GM13977 (cell line): ENCODE measurements at regions not wholly inside any gene's neighbourhood (a gene's known extent, or its start where the extent isn't known, plus 50 kb on each side); places are given as distances from the start of the nearest gene placed in this dataset.

Experiments
- DNase-seq: peaks from one replicate; pipeline ENCODE4 v3.0.0; 2012; ENCODE audit warnings: low spot score
- in situ Hi-C: fragments of 300-500 bp; cut with MboI; formaldehyde crosslinking; loops from one replicate; pipeline ENCODE4 v1.12.0; 2022; ENCODE audit warnings: low sequenced_read_pairs, low pct_unique_long_range_greater_than_20kb, mixed read lengths, inconsistent platforms; ENCODE audit not compliant: unreplicated experiment
- TF ChIP-seq, protein P1 (sequence below): IDR thresholded peaks from 2 replicates; pipeline ENCODE4 v1.5.1; 2012; ENCODE audit warnings: mild to moderate bottlenecking, control low read depth; ENCODE audit not compliant: insufficient read depth; ENCODE audit errors: extremely low read depth, missing control alignments

DNA sequence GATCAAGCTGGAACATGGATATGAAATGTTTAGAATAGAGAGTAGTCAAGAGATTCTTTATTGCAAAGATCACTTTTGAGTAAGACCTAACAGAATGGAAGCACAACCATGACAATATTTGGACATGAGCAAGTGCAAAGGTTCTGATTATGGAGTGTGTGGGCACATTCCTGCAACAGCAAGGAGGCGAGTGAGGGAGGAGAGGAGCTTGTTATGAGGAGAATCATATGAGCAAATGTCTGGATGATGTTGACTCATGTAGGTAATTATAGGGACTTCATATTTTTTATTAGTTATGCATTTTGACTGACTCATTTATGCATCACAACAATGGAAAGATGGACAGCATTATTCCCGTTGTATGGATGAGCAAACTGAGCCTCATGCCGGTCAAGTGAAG lies 100.8 kb upstream of the SLC35B3 start:
- in situ Hi-C loops = no loop called here
- no peak for DNase-seq
- TF ChIP-seq, protein P1, sequence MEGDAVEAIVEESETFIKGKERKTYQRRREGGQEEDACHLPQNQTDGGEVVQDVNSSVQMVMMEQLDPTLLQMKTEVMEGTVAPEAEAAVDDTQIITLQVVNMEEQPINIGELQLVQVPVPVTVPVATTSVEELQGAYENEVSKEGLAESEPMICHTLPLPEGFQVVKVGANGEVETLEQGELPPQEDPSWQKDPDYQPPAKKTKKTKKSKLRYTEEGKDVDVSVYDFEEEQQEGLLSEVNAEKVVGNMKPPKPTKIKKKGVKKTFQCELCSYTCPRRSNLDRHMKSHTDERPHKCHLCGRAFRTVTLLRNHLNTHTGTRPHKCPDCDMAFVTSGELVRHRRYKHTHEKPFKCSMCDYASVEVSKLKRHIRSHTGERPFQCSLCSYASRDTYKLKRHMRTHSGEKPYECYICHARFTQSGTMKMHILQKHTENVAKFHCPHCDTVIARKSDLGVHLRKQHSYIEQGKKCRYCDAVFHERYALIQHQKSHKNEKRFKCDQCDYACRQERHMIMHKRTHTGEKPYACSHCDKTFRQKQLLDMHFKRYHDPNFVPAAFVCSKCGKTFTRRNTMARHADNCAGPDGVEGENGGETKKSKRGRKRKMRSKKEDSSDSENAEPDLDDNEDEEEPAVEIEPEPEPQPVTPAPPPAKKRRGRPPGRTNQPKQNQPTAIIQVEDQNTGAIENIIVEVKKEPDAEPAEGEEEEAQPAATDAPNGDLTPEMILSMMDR = no peak

DNA sequence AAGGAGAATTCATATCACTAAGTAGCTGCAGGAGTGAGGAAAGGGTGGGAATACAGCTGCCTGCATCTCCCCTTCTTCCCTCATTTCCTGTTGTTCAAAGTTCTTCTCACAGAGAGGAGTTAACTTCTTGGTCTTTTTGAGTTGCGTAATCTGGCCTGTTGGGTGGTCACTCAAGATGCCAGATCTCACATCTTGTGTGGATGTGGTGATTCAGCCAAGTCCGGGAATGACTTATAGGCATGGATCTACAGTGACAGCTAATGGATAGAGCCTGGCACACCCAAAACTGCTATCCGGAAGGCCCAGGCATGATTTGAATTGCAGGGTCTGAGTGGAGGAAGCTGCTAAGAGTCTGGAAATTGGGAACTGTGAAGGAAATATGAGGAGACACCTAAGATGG lies 100.2 kb upstream of the SLC35B3 start:
- DNase-seq = no peak
- in situ Hi-C loops = no loop called here
- TF ChIP-seq, protein P1 = no peak

DNA sequence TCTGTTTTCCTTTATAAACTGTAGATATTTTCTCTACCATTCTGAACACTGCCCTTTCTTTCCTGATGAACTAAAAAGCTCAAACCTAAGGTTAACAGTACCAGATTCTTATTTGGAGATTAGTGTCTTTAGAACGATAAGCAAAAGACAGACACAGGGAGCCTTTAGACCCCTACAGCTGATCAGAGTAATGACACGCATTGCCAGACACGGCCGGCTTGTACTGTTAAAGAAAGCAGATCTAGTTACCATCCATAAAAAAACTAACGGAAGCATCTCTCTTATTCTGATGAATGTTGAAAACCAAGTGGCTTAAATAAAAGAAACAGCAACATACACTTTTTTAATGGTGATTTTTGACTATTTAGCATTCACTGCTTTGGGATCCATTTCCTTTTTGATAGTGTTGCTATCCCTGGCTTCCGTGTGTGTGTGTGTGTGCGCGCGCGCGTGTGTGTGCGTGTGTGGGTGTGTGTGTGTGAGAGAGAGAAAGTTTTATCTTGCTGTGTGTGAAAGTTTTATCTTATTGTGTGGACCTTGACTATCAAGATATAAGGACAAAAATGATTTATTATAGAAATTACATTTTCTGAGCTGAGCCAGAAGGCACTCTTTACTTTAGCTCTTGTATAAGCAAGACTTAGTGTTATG lies 95.6 kb upstream of the SLC35B3 start:
- in situ Hi-C loops = no loop called here
- no peak for DNase-seq

DNA sequence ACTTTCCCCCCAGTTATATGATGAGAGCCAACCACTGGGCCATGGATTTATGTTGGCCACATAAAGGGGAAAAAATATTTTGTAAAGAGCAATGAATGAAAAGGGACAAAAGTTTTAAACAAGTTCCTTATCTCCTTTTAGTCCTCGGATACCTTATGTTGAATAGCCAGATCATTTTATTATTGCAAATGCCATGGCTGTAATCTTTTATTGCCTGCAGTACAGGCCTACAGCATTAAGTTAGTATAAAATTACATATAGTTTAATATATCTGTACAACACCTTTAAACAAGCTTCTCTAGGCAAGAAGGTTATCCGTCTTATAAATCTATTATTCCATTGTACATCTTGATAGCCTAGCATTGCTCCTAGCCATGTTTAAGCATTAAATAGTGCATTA lies 93.9 kb upstream of the SLC35B3 start:
- no peak for DNase-seq
- in situ Hi-C loops = no loop called here
- TF ChIP-seq, protein P1 = no peak

More for the DNA sequence above, 95.6 kb upstream of the SLC35B3 start:
- TF ChIP-seq, protein P1 = no peak

DNA sequence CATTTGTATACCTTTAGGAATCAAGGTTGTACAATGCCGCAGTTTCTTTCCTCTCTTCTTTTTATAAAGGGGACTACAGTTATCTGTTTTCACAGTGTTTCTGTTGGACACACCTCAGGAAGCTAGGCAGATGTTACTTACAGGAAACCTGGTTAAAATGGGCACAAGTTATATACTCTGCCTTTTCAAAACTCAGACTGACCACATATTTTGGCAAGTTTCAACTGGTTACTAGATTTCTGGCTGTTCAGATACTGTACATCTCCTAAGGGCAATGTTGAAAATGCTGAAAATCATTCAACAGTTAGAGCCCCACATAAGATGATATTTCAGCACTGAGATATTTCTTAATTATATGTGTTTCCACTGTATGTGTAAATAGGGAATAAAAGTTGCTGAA lies 92.5 kb upstream of the SLC35B3 start:
- TF ChIP-seq, protein P1 = no peak
- no peak for DNase-seq
- in situ Hi-C loops = no loop called here

DNA sequence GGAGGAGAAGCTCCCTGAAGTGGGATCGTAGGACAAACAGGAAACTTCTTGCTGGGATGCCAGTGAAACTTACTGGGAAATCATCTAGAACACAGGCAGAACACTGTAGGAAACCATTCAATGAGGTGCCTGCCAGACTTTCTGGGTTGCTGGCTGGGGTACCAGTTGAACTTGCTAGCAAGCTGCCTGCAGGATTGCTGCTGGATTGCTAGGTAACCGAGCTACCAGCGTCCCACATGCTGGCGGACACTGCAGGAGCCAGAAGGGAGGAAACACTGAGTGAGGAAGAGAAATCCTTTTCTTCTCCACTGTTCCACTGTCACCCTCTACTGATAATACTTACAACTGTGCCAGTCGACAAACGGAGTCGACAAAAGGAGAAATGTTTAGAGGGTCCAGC lies 91.3 kb upstream of the SLC35B3 start:
- no peak for DNase-seq
- in situ Hi-C loops = no loop called here
- TF ChIP-seq, protein P1 = no peak

DNA sequence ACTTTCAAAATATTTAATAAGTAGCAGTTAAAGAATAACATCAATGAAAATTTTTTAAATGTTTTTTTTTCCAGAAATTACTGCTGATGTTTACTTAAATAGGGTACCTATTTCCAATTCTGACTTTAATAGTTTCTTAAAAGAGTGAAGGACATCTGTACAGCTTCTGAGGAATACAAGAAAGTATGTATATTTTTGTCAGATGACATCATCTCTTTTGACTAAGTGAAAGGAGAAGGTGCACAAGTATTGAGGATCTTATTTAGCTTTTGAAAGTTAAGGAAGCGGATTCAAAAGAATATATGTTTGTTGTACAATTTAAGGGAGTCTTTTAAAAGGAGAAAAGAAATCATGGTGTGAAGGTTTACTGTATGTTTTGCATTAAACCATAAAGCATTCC lies 90.0 kb upstream of the SLC35B3 start:
- in situ Hi-C loops = no loop called here
- DNase-seq = no peak
- TF ChIP-seq, protein P1 = no peak
